HepG2 (cell line): ENCODE measurements at regions not wholly inside any gene's neighbourhood (a gene's known extent, or its start where the extent isn't known, plus 50 kb on each side); places are given as distances from the start of the nearest gene placed in this dataset.

Experiments used
- ATAC-seq: fragments of 200-7000 bp; cut with Tn5 transposase; 3 replicates; pipeline ENCODE4 v1.9.1; 2020; ENCODE audit warnings: mild to moderate bottlenecking, moderate library complexity
- BruUV-seq: library from RNA; stranded (reverse); fragments of 400-500 nt; replicated peaks from 2 replicates; lab custom pipeline; 2021; lab: Mats Ljungman, UMichigan
- CTCF ChIA-PET: fragments of 300-600 bp; formaldehyde crosslinking; extraction: SDS; loops from one replicate; lab custom pipeline; 2021; ENCODE audit warnings: low total read pairs, inconsistent platforms, low intra/inter-chr PET ratio; lab: Yijun Ruan, JAX
- POLR2A ChIA-PET: fragments of 350-600 bp; sonication (Branson Sonifier 250); formaldehyde crosslinking; loops from one replicate; lab custom pipeline; 2020; ENCODE audit warnings: antibody characterized with exemption, inconsistent platforms; lab: Yijun Ruan, JAX
- DNase-seq: peaks from one replicate; pipeline ENCODE4 v3.0.0-alpha.2; 2015; ENCODE audit warnings: low spot score
- FAIRE-seq: peaks from 3 replicates; lab custom pipeline; 2011; peaks lifted over from hg19 to GRCh38; lab: Jason Lieb, UNC
- H2AFZ ChIP-seq: one replicate; pipeline ENCODE4 v1.6.1; 2011; ENCODE audit warnings: low read length, inconsistent platforms
- H3K27ac ChIP-seq: fragments of 300-600 bp; 3 replicates; pipeline ENCODE4 v1.8.0; 2011; ENCODE audit warnings: mixed run types, mild to moderate bottlenecking, mixed read lengths, low read length, inconsistent platforms; ENCODE audit not compliant: insufficient read depth; ENCODE audit errors: extremely low read length
- H3K27me3 ChIP-seq, 2 experiments: fragments of 200-600 bp in 1 of 2; 2 replicates in 1 of 2; 3 replicates in 1 of 2; pipeline versions ENCODE4 v1.6.0 to v1.8.0; 2011; ENCODE audit warnings: low read length in 2 of 2, mild to moderate bottlenecking in 2 of 2, moderate library complexity in 2 of 2, inconsistent platforms in 1 of 2; ENCODE audit not compliant: insufficient read depth in 2 of 2, control insufficient read depth in 1 of 2
- H3K36me3 ChIP-seq, 2 experiments: fragments of 200-600 bp in 1 of 2; replicated peaks in 1 of 2; 2 replicates in 1 of 2; 3 replicates in 1 of 2; pipeline versions ENCODE4 v1.5.1 to v1.8.0; 2011; ENCODE audit warnings: low read length in 2 of 2, inconsistent platforms in 1 of 2; ENCODE audit not compliant: insufficient read depth in 2 of 2, control insufficient read depth in 1 of 2
- H3K4me1 ChIP-seq: 2 replicates; pipeline ENCODE4 v1.5.1; 2012; ENCODE audit warnings: low read length, inconsistent platforms; ENCODE audit not compliant: insufficient read depth
- H3K4me2 ChIP-seq: 2 replicates; pipeline ENCODE4 v1.6.0; 2011; ENCODE audit warnings: low read depth, low read length, inconsistent platforms
- H3K4me3 ChIP-seq, 3 experiments: fragments of 200-600 bp in 1 of 3; sonication (generic), shearing (Covaris generic) in 1 of 3; replicated peaks in 1 of 3; 2 replicates each; pipeline ENCODE4 v1.5.1; 2011 to 2016; ENCODE audit warnings: low read length in 3 of 3, inconsistent platforms in 2 of 3, low read depth in 2 of 3, mild to moderate bottlenecking in 2 of 3, control low read depth in 1 of 3, mixed read lengths in 1 of 3; ENCODE audit not compliant: insufficient read depth in 1 of 3
- H3K79me2 ChIP-seq: one replicate; pipeline ENCODE4 v1.6.1; 2011; ENCODE audit warnings: low read length, inconsistent platforms; ENCODE audit not compliant: insufficient read depth
- H3K9ac ChIP-seq: 2 replicates; pipeline ENCODE4 v1.6.0; 2011; ENCODE audit warnings: mild to moderate bottlenecking, low read depth, low read length, inconsistent platforms; ENCODE audit not compliant: insufficient read depth
- H3K9me3 ChIP-seq: 2 replicates; pipeline ENCODE4 v1.5.1; 2012; ENCODE audit warnings: mild to moderate bottlenecking, low read length
- H4K20me1 ChIP-seq: 2 replicates; pipeline ENCODE4 v1.6.0; 2011; ENCODE audit warnings: inconsistent platforms, mild to moderate bottlenecking, low read length, moderate library complexity; ENCODE audit not compliant: insufficient read depth
- BRD4 ChIP-seq: sonication (generic); formaldehyde crosslinking; IDR thresholded peaks from 2 replicates; pipeline ENCODE4 v1.4.0; 2020; ENCODE audit warnings: missing genetic modification reagents
- CBX1 ChIP-seq: IDR thresholded peaks from one replicate; pipeline ENCODE4 v1.6.1; 2016; ENCODE audit warnings: antibody characterized with exemption, low read depth
- CERS6 ChIP-seq: sonication (generic); formaldehyde crosslinking; IDR thresholded peaks from 2 replicates; pipeline ENCODE4 v1.5.0; 2020; ENCODE audit warnings: missing genetic modification reagents
- ELK4 ChIP-seq: sonication (generic); formaldehyde crosslinking; IDR thresholded peaks from 2 replicates; pipeline ENCODE4 v1.9.0; 2021; ENCODE audit warnings: missing genetic modification reagents, borderline replicate concordance
- FOXA1 ChIP-seq, 2 experiments: fragments of 450-650 bp in 1 of 2; sonication (generic) in 1 of 2; formaldehyde crosslinking in 1 of 2; IDR thresholded peaks; 2 replicates each; pipeline versions ENCODE4 v1.4.0 to v1.6.1; 2016 to 2020; ENCODE audit warnings: missing genetic modification reagents in 1 of 2
- MBNL3 ChIP-seq: fragments of 250-450 bp; sonication (Bioruptor Pico); conservative IDR thresholded peaks from 2 replicates; pipeline ENCODE4 v1.8.0; 2022; ENCODE audit warnings: mild to moderate bottlenecking, inconsistent platforms
- SOX13 ChIP-seq, 3 experiments: fragments of 450-650 bp in 1 of 3; sonication (generic) in 1 of 3; formaldehyde crosslinking in 1 of 3; IDR thresholded peaks in 2 of 3; conservative IDR thresholded peaks in 1 of 3; 2 replicates each; pipeline versions ENCODE4 v1.5.0 to v1.6.1; 2016 to 2020; ENCODE audit warnings: antibody characterized with exemption in 1 of 3, mild to moderate bottlenecking in 1 of 3, missing compliant biosample characterization in 1 of 3, missing genetic modification reagents in 1 of 3, moderate library complexity in 1 of 3
- TCF7L2 ChIP-seq: IDR thresholded peaks from 2 replicates; pipeline ENCODE4 v1.6.1; 2011; ENCODE audit warnings: mild to moderate bottlenecking, low read depth, low read length, moderate library complexity
- TOPORS ChIP-seq: sonication (generic); formaldehyde crosslinking; IDR thresholded peaks from 2 replicates; pipeline ENCODE4 v1.8.0; 2023; ENCODE audit warnings: mild to moderate bottlenecking, missing genetic modification reagents
- ZNF44 ChIP-seq: sonication (generic); formaldehyde crosslinking; IDR thresholded peaks from 2 replicates; pipeline ENCODE4 v1.5.1; 2020; ENCODE audit warnings: mild to moderate bottlenecking, missing genetic modification reagents
- ZNF598 ChIP-seq: sonication (generic); formaldehyde crosslinking; IDR thresholded peaks from 2 replicates; pipeline ENCODE4 v1.5.1; 2020; ENCODE audit warnings: mild to moderate bottlenecking, missing genetic modification reagents, borderline replicate concordance
- WGBS: methylation state at CpG from one replicate; pipeline ENCODE4 v1.1.6; 2017; ENCODE audit warnings: low lambda C conversion rate; 5-methylcytosine and 5-hydroxymethylcytosine counted together
- in situ Hi-C: cut with HindIII; loops from 2 replicates; pipeline ENCODE4 v1.10.0; 2017; ENCODE audit warnings: low pct_unique_long_range_greater_than_20kb; ENCODE audit not compliant: extremely low pct_ligation_motif_present
- intact Hi-C: fragments of 100-400 bp; cut with micrococcal nuclease; formaldehyde crosslinking; loops from one replicate; pipeline ENCODE4 v1.10.0; 2022; ENCODE audit not compliant: unreplicated experiment
- TF ChIP-seq, protein P1 (sequence below): fragments of 450-650 bp; IDR thresholded peaks from 2 replicates; pipeline ENCODE4 v1.6.1; 2017; ENCODE audit warnings: mild to moderate bottlenecking
- TF ChIP-seq, protein P2 (sequence below): sonication (generic); formaldehyde crosslinking; IDR thresholded peaks from 2 replicates; pipeline ENCODE4 v1.4.0; 2020; ENCODE audit warnings: low read depth, mild to moderate bottlenecking, missing genetic modification reagents

DNA sequence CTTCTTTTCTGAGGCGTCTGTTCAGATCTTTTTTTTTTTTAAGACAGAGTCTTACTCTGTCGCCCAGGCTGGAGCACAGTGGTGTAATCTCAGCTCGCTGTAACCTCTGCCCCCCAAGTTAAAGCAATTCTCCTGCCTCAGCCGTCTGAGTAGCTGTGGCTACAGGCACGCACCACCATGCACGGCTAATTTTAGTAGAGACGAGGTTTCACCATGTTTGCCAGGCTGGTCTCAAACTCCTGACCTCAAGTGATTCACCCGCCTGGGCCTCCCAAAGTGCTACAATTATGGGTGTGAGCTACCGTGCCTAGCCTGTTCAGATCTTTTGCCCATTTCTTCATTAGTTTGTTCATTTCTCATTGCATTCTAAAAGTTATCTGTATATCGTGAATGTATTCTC is 55.1 kb upstream of the DBX2 start (continued):
- TF ChIP-seq FOXA1 (IDR thresholded peaks at IDR 0.05) (no peak), FOXA1 (CRISPR knock-in tag; IDR thresholded peaks at IDR 0.05) (no peak), BRD4 (CRISPR knock-in tag) (no peak), CBX1 (no peak), TCF7L2 (no peak), ELK4 (CRISPR knock-in tag) (no peak), MBNL3 (CRISPR knock-in tag) (no peak)
- TF ChIP-seq, protein P1, sequence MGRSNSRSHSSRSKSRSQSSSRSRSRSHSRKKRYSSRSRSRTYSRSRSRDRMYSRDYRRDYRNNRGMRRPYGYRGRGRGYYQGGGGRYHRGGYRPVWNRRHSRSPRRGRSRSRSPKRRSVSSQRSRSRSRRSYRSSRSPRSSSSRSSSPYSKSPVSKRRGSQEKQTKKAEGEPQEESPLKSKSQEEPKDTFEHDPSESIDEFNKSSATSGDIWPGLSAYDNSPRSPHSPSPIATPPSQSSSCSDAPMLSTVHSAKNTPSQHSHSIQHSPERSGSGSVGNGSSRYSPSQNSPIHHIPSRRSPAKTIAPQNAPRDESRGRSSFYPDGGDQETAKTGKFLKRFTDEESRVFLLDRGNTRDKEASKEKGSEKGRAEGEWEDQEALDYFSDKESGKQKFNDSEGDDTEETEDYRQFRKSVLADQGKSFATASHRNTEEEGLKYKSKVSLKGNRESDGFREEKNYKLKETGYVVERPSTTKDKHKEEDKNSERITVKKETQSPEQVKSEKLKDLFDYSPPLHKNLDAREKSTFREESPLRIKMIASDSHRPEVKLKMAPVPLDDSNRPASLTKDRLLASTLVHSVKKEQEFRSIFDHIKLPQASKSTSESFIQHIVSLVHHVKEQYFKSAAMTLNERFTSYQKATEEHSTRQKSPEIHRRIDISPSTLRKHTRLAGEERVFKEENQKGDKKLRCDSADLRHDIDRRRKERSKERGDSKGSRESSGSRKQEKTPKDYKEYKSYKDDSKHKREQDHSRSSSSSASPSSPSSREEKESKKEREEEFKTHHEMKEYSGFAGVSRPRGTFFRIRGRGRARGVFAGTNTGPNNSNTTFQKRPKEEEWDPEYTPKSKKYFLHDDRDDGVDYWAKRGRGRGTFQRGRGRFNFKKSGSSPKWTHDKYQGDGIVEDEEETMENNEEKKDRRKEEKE, result no peak

DNA sequence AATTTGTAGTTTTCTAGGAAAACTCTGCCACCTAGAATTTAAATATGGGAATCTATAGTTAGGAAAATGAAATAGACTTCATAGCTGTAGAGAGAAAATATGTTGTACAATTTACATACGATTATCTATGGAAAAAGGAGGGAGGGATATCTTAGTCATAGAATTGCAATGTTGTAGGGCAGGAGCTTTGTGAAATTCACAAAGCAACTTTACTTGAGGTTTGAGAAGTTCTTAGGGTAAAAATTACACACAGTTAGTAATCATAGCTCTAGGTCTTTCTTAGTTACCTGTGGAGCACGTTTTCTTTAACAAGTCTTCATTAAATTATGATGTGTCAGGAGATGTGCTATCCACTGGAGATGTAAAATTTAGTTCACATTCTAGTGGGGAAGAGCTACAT is 61.4 kb upstream of the DBX2 start:
- ChIA-PET POLR2A (no interaction called here), CTCF (no interaction called here)
- DNase-seq (no peak), FAIRE-seq (no peak), ATAC-seq (no peak)
- Histone ChIP-seq H3K79me2 (no peaks in the 10 kb centered on the region), H2AFZ (no peak overlapping the region), H3K9me3 (no peaks in the 10 kb centered on the region), H4K20me1 (no peaks in the 10 kb centered on the region), H3K27me3 (no peaks in the 10 kb centered on the region), H3K27ac (no peak overlapping the region)
- in situ Hi-C loops, result no loop called here
- intact Hi-C loops, result no loop called here
- TF ChIP-seq CERS6 (CRISPR knock-in tag) (no peak), ZNF598 (CRISPR knock-in tag) (no peak), ZNF44 (CRISPR knock-in tag) (no peak), TOPORS (CRISPR knock-in tag) (no peak), SOX13 (IDR thresholded peaks at IDR 0.05) (no peak), SOX13 (CRISPR knock-in tag; conservative IDR thresholded peaks at IDR 0.05 in 1 of 2, IDR thresholded peaks at IDR 0.05 in 1 of 2) (no peak)
- TF ChIP-seq, protein P2, sequence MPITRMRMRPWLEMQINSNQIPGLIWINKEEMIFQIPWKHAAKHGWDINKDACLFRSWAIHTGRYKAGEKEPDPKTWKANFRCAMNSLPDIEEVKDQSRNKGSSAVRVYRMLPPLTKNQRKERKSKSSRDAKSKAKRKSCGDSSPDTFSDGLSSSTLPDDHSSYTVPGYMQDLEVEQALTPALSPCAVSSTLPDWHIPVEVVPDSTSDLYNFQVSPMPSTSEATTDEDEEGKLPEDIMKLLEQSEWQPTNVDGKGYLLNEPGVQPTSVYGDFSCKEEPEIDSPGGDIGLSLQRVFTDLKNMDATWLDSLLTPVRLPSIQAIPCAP, result no peak
- TF ChIP-seq, all 625 proteins: peak for 0
- Histone ChIP-seq H3K4me1 (no peaks in the 10 kb centered on the region), H3K4me3 (no peak overlapping the region), H3K9ac (no peak overlapping the region), H3K4me2 (no peak overlapping the region), H3K36me3 (no peaks in the 10 kb centered on the region)
- WGBS, result 2% methylated on average over 2 of the region's 2 CpGs
- no TSS peak for BruUV-seq
